ENCODE measurements at regions not wholly inside any gene's neighbourhood (a gene's known extent, or its start where the extent isn't known, plus 50 kb on each side); places are given as distances from the start of the nearest gene placed in this dataset.

DNA sequence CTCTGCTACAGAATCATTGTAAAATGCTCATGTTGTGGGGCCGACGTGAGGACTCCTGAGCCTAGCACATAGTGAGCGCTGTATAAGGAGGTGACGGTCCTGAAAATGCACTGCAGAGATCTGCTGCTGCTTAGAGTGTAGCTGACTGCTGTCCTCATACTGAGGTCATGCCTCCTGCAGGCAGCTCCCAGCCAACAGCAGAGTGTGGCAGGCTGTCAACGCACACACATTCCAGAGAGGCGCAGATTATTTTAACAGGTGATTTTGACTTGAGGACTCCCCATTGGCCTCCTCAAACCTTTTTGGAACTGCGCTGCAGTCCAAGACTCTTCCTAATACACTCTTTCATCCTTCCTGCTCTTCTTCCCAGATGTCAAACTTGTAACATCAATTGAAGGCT lies 119.8 kb upstream of the KCNJ6 start:
- ChIA-PET POLR2A (no interaction called here), CTCF (no interaction called here)
- no peak for TF ChIP-seq CTCF (IDR thresholded peaks at IDR 0.05; ENCODE audit: insufficient read depth, low read length, missing control alignments)
- DNase-seq (ENCODE audit: low read depth, low spot score) = no peak
- H3K4me3 ChIP-seq (ENCODE audit: low read depth, low read length) = no peak overlapping the region

GRCh38 chr21:38037416-38037815 lies 121.2 kb upstream of the KCNJ6 start:
- CTCF ChIA-PET = no interaction called here
- no peak for TF ChIP-seq CTCF (IDR thresholded peaks at IDR 0.05; ENCODE audit: insufficient read depth, low read length, missing control alignments)
- POLR2A ChIA-PET = no interaction called here
- no peak overlapping the region for H3K4me3 ChIP-seq (ENCODE audit: low read depth, low read length)
- DNase-seq (ENCODE audit: low read depth, low spot score) = no peak

DNA sequence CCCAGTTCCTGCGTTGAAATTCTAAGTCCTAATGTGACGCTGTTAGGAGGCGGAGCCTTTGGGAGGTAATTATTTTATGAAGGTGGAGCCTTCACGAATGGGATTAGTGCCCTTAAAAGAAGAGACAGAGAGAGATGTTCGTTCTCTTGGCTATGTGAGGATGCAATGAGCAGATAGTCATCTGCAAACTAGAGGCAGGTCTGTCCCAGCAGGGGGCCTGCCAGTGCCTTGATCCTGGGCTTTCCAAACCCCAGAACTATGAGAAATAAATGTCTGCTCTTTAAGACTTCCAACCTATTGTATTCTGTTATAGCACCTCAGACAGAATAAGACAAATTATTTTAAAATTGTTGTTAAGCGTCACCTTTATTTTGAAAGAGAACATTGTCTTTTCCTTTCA lies 123.1 kb upstream of the KCNJ6 start:
- ChIA-PET CTCF (no interaction called here), POLR2A (no interaction called here)
- no peak for DNase-seq (ENCODE audit: low read depth, low spot score)
- H3K4me3 ChIP-seq (ENCODE audit: low read depth, low read length) = no peak overlapping the region
- TF ChIP-seq CTCF (IDR thresholded peaks at IDR 0.05; ENCODE audit: insufficient read depth, low read length, missing control alignments) = no peak

GRCh38 chr21:38039841-38040240 lies 123.6 kb upstream of the KCNJ6 start:
- no peak for DNase-seq (ENCODE audit: low read depth, low spot score)
- no peak overlapping the region for H3K4me3 ChIP-seq (ENCODE audit: low read depth, low read length)
- CTCF ChIA-PET = no interaction called here
- TF ChIP-seq CTCF (IDR thresholded peaks at IDR 0.05; ENCODE audit: insufficient read depth, low read length, missing control alignments) = no peak
- POLR2A ChIA-PET = no interaction called here

DNA sequence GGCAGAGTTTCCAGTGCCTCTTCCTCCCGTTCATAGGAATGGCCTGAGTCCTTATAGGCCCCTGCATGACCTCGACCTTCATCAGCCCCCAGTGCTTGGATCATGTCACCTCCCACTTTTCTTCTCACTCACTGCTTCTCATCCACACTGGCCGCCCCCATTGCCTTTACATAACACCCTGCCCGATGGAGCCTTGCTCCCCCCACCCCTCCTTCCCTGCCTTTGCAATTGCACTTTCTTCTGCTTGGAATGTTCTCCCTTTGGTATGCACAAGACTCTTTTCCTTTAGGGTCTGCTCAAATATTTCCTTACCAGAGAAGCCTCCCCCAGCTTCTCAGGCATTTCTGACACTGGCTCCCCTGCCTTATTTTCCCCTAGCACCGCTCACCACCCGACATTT lies 125.2 kb upstream of the KCNJ6 start:
- POLR2A ChIA-PET = no interaction called here
- CTCF ChIA-PET = no interaction called here
- H3K4me3 ChIP-seq (ENCODE audit: low read depth, low read length) = no peak overlapping the region
- DNase-seq (ENCODE audit: low read depth, low spot score) = no peak
- TF ChIP-seq CTCF (IDR thresholded peaks at IDR 0.05; ENCODE audit: insufficient read depth, low read length, missing control alignments) = no peak

GRCh38 chr21:38042246-38042645 lies 126.0 kb upstream of the KCNJ6 start:
- no peak for DNase-seq (ENCODE audit: low read depth, low spot score)
- H3K4me3 ChIP-seq (ENCODE audit: low read depth, low read length) = no peak overlapping the region
- no peak for TF ChIP-seq CTCF (IDR thresholded peaks at IDR 0.05; ENCODE audit: insufficient read depth, low read length, missing control alignments)
- ChIA-PET CTCF (no interaction called here), POLR2A (no interaction called here)
